ENCODE measurements at regions not wholly inside any gene's neighbourhood (a gene's known extent, or its start where the extent isn't known, plus 50 kb on each side); places are given as distances from the start of the nearest gene placed in this dataset.

GRCh38 chr19:31538879-31539278 is 189.6 kb upstream of the TSHZ3 start:
- no peak for TF ChIP-seq CTCF (IDR thresholded peaks at IDR 0.05)
- DNase-seq: no peak
- H3K4me1 Mint-ChIP-seq (ENCODE audit: low read depth): no peaks in the 10 kb centered on the region
- H3K9me3 Mint-ChIP-seq: no peaks in the 10 kb centered on the region
- H3K36me3 Mint-ChIP-seq (ENCODE audit: low read depth): no peaks in the 10 kb centered on the region
- H3K27me3 Mint-ChIP-seq (ENCODE audit: insufficient read depth): peaks cover 16% of the 10 kb centered on the region
- no peak overlapping the region for H3K27ac Mint-ChIP-seq
- no peak overlapping the region for H3K4me3 Mint-ChIP-seq

GRCh38 chr19:31539386-31539785 is 190.2 kb upstream of the TSHZ3 start:
- H3K27me3 Mint-ChIP-seq (ENCODE audit: insufficient read depth): peaks cover 20% of the 10 kb centered on the region

GRCh38 chr19:31541396-31541795 is 192.2 kb upstream of the TSHZ3 start:
- Mint-ChIP-seq H3K27ac (no peak overlapping the region), H3K9me3 (no peaks in the 10 kb centered on the region), H3K4me3 (no peak overlapping the region), H3K4me1 (ENCODE audit: low read depth) (no peaks in the 10 kb centered on the region), H3K27me3 (ENCODE audit: insufficient read depth) (peaks cover 21% of the 10 kb centered on the region), H3K36me3 (ENCODE audit: low read depth) (no peaks in the 10 kb centered on the region)
- no peak for DNase-seq
- no peak for TF ChIP-seq CTCF (IDR thresholded peaks at IDR 0.05)

More at GRCh38 chr19:31539386-31539785, 190.2 kb upstream of the TSHZ3 start:
- Mint-ChIP-seq H3K36me3 (ENCODE audit: low read depth) (no peaks in the 10 kb centered on the region), H3K4me1 (ENCODE audit: low read depth) (no peaks in the 10 kb centered on the region), H3K4me3 (no peak overlapping the region), H3K9me3 (no peaks in the 10 kb centered on the region), H3K27ac (no peak overlapping the region)
- TF ChIP-seq CTCF (IDR thresholded peaks at IDR 0.05): no peak
- no peak for DNase-seq

GRCh38 chr19:31543456-31543855 is 194.2 kb upstream of the TSHZ3 start:
- H3K9me3 Mint-ChIP-seq: no peaks in the 10 kb centered on the region
- H3K36me3 Mint-ChIP-seq (ENCODE audit: low read depth): no peaks in the 10 kb centered on the region
- no peak overlapping the region for H3K27ac Mint-ChIP-seq

GRCh38 chr19:31545777-31546176 is 196.5 kb upstream of the TSHZ3 start:
- peaks cover 20% of the 10 kb centered on the region for H3K27me3 Mint-ChIP-seq (ENCODE audit: insufficient read depth)

More at GRCh38 chr19:31543456-31543855, 194.2 kb upstream of the TSHZ3 start:
- no peak for DNase-seq
- Mint-ChIP-seq H3K4me1 (ENCODE audit: low read depth) (no peaks in the 10 kb centered on the region), H3K4me3 (no peak overlapping the region), H3K27me3 (ENCODE audit: insufficient read depth) (peaks cover 21% of the 10 kb centered on the region)
- TF ChIP-seq CTCF (IDR thresholded peaks at IDR 0.05): no peak

More at GRCh38 chr19:31545777-31546176, 196.5 kb upstream of the TSHZ3 start:
- H3K36me3 Mint-ChIP-seq (ENCODE audit: low read depth): no peaks in the 10 kb centered on the region
- no peak overlapping the region for H3K27ac Mint-ChIP-seq
- H3K4me1 Mint-ChIP-seq (ENCODE audit: low read depth): no peaks in the 10 kb centered on the region
- no peak overlapping the region for H3K4me3 Mint-ChIP-seq
- no peaks in the 10 kb centered on the region for H3K9me3 Mint-ChIP-seq
- no peak for TF ChIP-seq CTCF (IDR thresholded peaks at IDR 0.05)
- DNase-seq: no peak

Data from HFFc6 (cell line).